KMS-11 (cell line): ENCODE measurements at regions not wholly inside any gene's neighbourhood (a gene's known extent, or its start where the extent isn't known, plus 50 kb on each side); places are given as distances from the start of the nearest gene placed in this dataset.

Experiments
- H2AFZ ChIP-seq: fragments of 200-600 bp; sonication (generic); 2 replicates; pipeline ENCODE4 v1.6.1; 2016; ENCODE audit warnings: antibody characterized with exemption, mixed run types, low read depth
- H3K27ac ChIP-seq: fragments of 200-600 bp; sonication (generic); 2 replicates; pipeline ENCODE4 v1.6.1; 2016; ENCODE audit warnings: mild to moderate bottlenecking, mixed run types
- H3K27me3 ChIP-seq: fragments of 200-600 bp; sonication (generic); 2 replicates; pipeline ENCODE4 v1.6.1; 2017; ENCODE audit warnings: mild to moderate bottlenecking, low read depth, mixed run types, moderate library complexity; ENCODE audit not compliant: insufficient read depth
- H3K36me3 ChIP-seq: fragments of 200-600 bp; sonication (generic); 2 replicates; pipeline ENCODE4 v1.6.1; 2017; ENCODE audit warnings: mild to moderate bottlenecking, mixed run types; ENCODE audit not compliant: insufficient read depth
- H3K4me1 ChIP-seq: fragments of 200-600 bp; sonication (generic); 2 replicates; pipeline ENCODE4 v1.6.1; 2016; ENCODE audit warnings: mild to moderate bottlenecking, low read depth, mixed run types; ENCODE audit not compliant: poor library complexity, severe bottlenecking
- H3K4me2 ChIP-seq: fragments of 200-600 bp; sonication (generic); 2 replicates; pipeline ENCODE4 v1.7.0; 2016; ENCODE audit warnings: mild to moderate bottlenecking, mixed run types
- H3K4me3 ChIP-seq: fragments of 200-600 bp; sonication (generic); IDR thresholded peaks from 2 replicates; pipeline ENCODE4 v1.6.1; 2017; ENCODE audit warnings: low read depth, low read length, mixed read lengths; ENCODE audit not compliant: insufficient read depth
- H3K79me2 ChIP-seq: fragments of 200-600 bp; sonication (generic); 2 replicates; pipeline ENCODE4 v1.6.1; 2016; ENCODE audit warnings: low read depth, mixed run types; ENCODE audit not compliant: insufficient read depth
- H3K9ac ChIP-seq: fragments of 200-600 bp; sonication (generic); 2 replicates; pipeline ENCODE4 v1.6.1; 2016; ENCODE audit warnings: mild to moderate bottlenecking, mixed run types
- H4K20me1 ChIP-seq: fragments of 200-600 bp; sonication (generic); 2 replicates; pipeline ENCODE4 v1.6.1; 2016; ENCODE audit warnings: mild to moderate bottlenecking, mixed run types; ENCODE audit not compliant: insufficient read depth
- CTCF ChIP-seq: fragments of 200-600 bp; sonication (generic); conservative IDR thresholded peaks from 2 replicates; pipeline ENCODE4 v1.6.1; 2017; ENCODE audit warnings: low read depth, mild to moderate bottlenecking, antibody characterized with exemption, low read length, moderate library complexity, mixed read lengths

- Histone ChIP-seq H3K4me3 (no peak overlapping the region), H3K4me2 (no peak overlapping the region), H3K79me2 (no peaks in the 10 kb centered on the region), H3K4me1 (no peaks in the 10 kb centered on the region), H2AFZ (no peak overlapping the region), H4K20me1 (no peaks in the 10 kb centered on the region), H3K9ac (no peak overlapping the region), H3K36me3 (no peaks in the 10 kb centered on the region), H3K27me3 (peaks cover 26% of the 10 kb centered on the region; the same call in 1 of the 2 replicates), H3K27ac (no peak overlapping the region)
- TF ChIP-seq CTCF = no peak
These were observed 247.9 kb downstream of the ANKRD60 start for GRCh38 chr20:57980506-57980905.

- Histone ChIP-seq H3K27ac (no peak overlapping the region), H3K79me2 (no peaks in the 10 kb centered on the region), H3K4me3 (no peak overlapping the region), H4K20me1 (no peaks in the 10 kb centered on the region), H3K36me3 (no peaks in the 10 kb centered on the region), H3K9ac (no peak overlapping the region), H2AFZ (no peak overlapping the region), H3K27me3 (peaks cover 18% of the 10 kb centered on the region; the same call in 1 of the 2 replicates), H3K4me1 (no peaks in the 10 kb centered on the region), H3K4me2 (no peak overlapping the region)
- TF ChIP-seq CTCF = no peak
These were observed 250.9 kb downstream of the ANKRD60 start for GRCh38 chr20:57977569-57977968.

- Histone ChIP-seq H3K79me2 (no peaks in the 10 kb centered on the region), H3K27ac (no peak overlapping the region), H3K36me3 (no peaks in the 10 kb centered on the region), H3K4me2 (no peak overlapping the region), H3K4me1 (no peaks in the 10 kb centered on the region), H4K20me1 (no peaks in the 10 kb centered on the region), H3K27me3 (peaks cover 18% of the 10 kb centered on the region; the same call in 1 of the 2 replicates), H3K9ac (no peak overlapping the region), H2AFZ (no peak overlapping the region), H3K4me3 (no peak overlapping the region)
- TF ChIP-seq CTCF = no peak
These were observed 251.3 kb downstream of the ANKRD60 start for GRCh38 chr20:57977141-57977540.

- no peak overlapping the region for H3K27ac ChIP-seq
- H3K36me3 ChIP-seq = no peaks in the 10 kb centered on the region
- TF ChIP-seq CTCF = no peak
- H3K4me3 ChIP-seq = no peak overlapping the region
- no peak overlapping the region for H2AFZ ChIP-seq
- H3K4me2 ChIP-seq = no peak overlapping the region
- no peak overlapping the region for H3K9ac ChIP-seq
- H3K4me1 ChIP-seq = no peaks in the 10 kb centered on the region
- peaks cover 18% of the 10 kb centered on the region; the same call in 1 of the 2 replicates for H3K27me3 ChIP-seq
- H3K79me2 ChIP-seq = no peaks in the 10 kb centered on the region
- no peaks in the 10 kb centered on the region for H4K20me1 ChIP-seq
These were observed 253.6 kb downstream of the ANKRD60 start for GRCh38 chr20:57974863-57975262.
